ENCODE measurements at regions not wholly inside any gene's neighbourhood (a gene's known extent, or its start where the extent isn't known, plus 50 kb on each side); places are given as distances from the start of the nearest gene placed in this dataset.

DNA sequence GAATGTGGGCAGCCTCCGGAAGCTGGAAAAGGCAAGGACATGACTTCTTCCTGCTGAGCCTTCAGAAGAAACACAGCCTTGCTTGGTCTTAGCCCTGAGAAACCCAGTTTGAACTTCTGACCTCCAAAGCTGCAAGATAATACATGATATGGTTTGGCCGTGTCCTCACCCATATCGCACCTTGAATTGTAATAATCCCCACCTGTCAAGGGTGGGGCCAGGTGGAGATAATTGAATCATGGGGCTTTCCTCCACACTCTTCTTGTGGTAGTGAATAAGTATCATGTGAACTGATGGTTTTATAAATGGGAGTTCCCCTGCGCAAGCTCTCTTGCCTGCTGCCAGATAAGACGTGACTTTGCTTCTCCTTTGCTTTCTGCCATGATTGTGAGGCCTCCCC is 310.9 kb downstream of the PSAT1 start:
- TF ChIP-seq, protein P1, sequence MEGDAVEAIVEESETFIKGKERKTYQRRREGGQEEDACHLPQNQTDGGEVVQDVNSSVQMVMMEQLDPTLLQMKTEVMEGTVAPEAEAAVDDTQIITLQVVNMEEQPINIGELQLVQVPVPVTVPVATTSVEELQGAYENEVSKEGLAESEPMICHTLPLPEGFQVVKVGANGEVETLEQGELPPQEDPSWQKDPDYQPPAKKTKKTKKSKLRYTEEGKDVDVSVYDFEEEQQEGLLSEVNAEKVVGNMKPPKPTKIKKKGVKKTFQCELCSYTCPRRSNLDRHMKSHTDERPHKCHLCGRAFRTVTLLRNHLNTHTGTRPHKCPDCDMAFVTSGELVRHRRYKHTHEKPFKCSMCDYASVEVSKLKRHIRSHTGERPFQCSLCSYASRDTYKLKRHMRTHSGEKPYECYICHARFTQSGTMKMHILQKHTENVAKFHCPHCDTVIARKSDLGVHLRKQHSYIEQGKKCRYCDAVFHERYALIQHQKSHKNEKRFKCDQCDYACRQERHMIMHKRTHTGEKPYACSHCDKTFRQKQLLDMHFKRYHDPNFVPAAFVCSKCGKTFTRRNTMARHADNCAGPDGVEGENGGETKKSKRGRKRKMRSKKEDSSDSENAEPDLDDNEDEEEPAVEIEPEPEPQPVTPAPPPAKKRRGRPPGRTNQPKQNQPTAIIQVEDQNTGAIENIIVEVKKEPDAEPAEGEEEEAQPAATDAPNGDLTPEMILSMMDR (IDR thresholded peaks at IDR 0.05): no peak
- TF ChIP-seq POLR2A (IDR thresholded peaks at IDR 0.05) (no peak), POLR2AphosphoS5 (IDR thresholded peaks at IDR 0.05) (no peak)

Data from transverse colon (tissue), 4 donors.